GM19395 (cell line): ENCODE measurements at regions not wholly inside any gene's neighbourhood (a gene's known extent, or its start where the extent isn't known, plus 50 kb on each side); places are given as distances from the start of the nearest gene placed in this dataset.

Experiments
- ATAC-seq: cut with Tn5 transposase; IDR thresholded peaks from one replicate; pipeline ENCODE4 v1.9.1; 2021; ENCODE audit warnings: mild to moderate bottlenecking, moderate library complexity; ENCODE audit not compliant: unreplicated experiment

DNA sequence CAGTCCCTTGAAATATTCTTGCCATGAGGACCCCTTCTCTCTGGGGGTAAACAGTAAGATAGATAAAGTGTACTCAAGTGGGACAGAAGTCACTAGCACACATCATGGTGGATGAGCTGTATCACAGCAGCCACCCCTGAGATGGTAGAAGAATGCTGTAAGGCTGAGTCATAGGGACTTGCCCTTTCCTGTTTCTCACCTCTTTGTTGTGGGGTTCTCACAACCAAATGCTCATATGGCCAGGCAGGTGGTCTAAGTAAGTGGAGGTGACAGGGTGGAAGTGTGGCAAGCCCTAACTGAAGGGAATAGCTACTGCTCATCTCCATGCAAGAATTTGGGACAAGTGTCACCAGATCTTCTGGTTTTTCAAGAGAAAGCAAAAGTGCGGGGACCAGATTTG lies 202.7 kb upstream of the SLC14A2 start:
- ATAC-seq: no peak

DNA sequence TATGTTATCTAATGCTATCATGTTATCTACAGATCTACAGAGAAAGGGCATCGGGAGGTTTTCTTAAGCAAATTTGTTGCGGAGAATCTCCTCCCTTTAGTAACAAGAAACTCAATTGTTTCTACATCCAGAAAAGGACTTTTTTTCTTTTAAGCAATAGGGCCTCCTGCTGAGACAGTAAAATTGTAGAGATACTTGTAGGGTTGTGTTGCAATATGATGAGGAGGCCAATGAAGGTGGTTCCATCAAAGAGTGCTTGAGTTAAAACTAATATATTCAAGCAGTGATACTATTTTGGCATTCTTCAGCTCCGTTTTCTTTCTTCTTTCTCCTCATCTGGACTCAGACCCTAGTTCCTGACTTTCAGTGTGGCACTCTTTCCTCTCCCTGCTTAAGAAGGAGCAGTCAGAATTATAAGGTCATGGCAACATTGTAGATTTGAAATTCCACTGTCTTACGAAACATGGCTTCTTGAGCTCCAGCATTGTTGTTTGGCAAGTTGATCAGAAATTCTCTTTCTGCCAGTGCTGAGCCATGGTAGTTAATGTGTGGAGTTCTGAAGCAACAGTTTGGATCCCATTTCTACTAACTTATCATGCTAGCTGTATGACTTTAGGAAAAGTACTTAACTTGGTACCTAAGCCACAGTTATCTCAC lies 202.0 kb upstream of the SLC14A2 start:
- no peak for ATAC-seq

DNA sequence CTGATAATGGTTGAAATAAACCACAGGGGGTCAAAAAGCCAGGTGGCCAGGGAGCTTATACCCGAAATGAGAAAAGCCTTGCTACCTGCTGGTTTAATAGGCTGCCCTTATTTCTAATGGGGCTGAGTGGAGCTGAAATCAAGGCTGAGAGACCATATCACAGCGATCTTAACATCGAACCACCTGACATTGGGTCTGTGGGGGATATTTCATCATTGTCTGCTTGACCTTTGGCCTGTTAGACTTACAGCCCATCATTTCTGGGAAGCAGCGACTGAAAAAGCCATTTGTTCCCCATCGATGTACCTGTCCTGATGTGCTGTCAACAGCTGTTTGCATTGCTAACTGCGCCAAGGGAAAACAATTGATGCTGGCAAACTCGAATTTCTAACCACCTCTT lies 199.7 kb upstream of the SLC14A2 start:
- ATAC-seq: no peak

DNA sequence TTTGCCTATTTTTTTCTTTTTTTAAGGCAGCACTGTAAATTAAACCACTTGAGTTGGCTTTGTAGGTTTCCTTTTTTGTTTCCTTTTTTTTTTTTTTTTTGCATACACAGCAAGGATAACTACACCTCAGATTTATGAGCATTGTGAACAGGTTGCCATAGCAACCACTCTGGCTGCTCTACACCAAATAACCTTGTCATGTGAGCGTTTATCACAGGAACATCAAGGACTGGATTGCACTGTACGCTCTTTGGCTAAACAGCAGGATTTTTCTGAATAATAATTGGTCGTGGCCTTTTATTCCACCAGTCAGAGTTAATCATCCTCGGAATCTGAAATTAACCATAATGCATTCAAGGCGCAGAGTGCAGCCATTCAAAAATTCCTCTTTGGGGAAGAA lies 199.1 kb upstream of the SLC14A2 start:
- ATAC-seq: no peak

DNA sequence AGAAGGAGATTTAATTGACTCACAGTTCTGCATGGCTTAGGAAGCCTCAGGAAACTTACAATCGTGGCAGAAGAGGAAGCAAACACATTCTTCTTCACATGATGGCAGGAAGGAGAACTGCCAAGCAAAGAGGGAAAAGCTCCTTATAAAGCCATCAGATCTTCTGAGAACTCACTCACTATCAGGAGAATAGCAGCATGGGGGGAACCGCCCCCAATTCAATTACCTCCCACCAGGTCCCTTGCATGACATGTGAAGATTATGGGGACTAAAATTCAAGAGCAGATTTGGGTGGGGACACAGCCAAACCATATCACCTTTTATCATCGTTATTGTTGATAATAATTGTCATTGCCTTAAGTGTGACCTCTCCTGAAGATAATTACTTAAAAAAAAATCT lies 197.9 kb upstream of the SLC14A2 start:
- ATAC-seq: no peak

DNA sequence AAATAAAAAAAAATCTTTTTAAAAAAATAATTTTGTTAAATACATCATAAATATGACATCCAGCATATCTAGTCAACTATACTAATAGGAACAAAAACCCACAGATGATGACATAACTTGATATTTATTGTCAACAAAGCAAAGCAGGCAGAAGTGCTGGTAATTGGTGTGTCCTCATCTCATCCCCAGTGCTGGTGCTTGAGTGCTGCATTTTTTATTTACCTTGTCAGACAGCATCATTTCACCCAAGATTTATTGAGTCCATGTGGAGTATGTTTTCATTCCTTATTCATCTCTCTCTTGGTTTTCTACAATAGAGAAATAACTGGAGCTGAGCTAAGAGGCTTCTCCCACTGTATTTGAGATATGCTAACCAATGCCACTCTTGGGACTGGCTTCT lies 191.6 kb upstream of the SLC14A2 start:
- no peak for ATAC-seq

DNA sequence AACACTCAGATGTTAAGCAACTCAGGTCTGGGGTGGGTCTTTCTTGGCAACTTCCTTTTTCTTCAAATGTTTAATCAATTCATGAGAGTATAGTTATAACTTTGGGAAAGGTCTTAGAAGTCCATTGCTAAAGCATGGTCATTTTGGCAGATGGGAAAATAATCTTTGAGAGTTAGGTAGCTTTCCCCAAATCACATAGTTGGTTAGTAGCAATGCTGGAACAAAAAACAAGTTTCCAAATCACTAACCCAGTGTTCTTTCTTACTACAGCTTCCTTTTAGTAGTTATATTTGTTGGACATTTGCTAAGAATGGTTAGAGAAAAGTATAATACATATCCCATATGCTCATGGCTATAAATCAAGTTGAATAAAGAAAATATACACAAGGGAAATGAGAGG lies 185.2 kb upstream of the SLC14A2 start:
- ATAC-seq: no peak

DNA sequence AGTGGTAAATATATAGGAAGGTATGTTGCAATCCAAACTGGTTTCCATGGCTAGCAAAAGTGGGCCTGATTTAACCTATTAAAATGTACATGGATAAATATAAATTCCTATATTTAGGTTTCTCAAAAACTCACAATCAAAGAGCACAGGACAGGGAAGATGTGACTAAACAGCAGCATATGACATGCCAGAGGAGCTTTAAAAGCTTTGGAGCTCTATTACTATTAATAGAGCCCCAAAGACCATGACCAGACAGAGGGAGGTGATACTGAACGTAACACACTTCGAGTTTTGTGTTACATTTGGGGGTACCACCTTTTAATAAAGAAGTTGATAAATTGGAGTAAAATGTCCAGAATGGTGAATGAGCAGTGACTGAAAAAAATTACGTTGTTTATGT lies 179.5 kb upstream of the SLC14A2 start:
- ATAC-seq: no peak

DNA sequence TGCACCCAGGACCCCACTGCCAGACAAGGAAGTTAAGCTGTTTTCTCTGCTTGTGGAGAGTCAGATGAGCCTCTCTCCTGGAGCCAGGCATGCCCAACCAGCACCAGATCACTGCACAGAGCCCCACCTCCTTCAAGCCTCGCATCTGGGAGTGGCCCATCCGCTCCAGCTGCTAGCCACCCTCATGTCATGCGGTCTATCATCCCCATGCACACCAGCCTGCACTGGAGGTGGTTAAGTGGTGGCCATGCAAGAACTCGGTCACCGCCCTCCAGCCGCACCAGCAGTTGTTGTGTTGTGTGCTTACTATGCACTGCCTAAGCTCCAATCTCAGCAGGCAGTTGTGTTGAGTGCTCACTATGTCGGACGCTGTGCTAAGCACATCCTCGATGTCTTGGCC lies 177.9 kb upstream of the SLC14A2 start:
- no peak for ATAC-seq

DNA sequence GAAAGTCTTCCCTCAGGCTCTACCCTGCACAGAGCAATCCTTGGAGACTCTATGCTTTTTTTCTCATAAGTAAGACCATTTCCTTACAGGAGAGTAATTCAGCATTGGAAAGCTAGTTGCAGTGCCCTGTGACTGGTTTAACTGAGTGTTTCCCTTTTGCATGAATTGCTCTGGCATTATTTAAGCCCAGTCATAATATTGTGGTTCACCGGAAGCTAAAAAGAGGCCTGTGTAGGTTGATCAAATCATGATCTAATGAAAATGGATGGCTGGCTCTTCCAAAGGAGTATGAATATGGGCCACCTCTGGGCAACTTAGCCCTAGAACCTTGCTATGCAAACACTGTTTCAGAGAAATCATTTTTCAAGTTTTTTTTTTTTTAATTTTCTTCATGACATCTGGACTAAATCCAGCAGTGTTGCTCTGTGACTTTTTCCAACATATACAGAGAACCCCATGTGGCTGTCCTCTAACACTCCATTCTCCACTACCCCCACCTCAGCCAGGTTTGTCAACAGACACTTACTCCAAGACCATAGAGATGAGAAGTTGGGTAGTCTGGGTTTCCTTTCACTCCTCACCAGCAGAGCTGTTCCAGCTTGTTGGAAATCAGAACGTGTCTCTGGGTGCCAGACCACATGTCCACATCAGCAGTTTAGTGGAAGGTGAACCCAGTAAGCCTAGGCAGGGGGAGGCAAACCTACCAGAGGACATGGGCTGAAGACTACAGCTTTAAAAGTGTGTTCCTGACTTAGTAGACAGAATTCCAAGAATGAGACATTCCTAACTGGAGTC lies 175.2 kb upstream of the SLC14A2 start:
- ATAC-seq: no peak

DNA sequence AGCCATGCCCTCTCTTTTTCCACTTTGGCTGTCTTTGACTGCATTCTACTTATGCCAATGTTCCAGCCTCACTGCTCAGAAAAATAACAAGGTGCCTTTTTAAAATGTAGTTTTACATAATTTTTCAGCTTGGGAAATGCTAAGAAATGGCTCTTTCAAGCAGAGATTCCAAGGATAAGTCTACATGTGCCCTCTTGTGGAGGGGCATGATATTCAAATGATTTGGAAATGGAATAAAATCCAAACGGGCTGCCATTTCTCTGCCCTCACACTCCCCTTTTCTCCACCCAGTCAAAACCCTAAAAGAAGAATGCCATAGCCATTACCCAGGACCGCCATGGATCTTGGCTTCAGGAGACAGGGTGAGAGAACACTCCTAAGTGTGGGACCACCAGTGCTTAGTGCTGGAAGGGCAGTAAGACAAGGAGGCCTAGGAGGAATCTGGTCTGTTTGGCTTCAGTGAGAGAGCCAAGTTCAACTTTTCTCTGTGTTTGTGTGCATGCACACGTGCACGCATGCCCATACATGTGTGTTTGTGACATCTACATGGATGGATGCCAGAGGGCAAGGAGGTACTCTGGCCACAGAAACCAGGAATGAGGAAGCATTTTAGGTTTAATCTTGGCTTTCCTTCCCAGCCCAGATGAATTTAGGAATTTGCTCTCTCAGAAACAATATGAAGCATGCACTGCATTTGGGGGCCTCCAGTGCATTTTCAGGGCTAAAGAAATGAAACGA lies 174.0 kb upstream of the SLC14A2 start:
- ATAC-seq: no peak

DNA sequence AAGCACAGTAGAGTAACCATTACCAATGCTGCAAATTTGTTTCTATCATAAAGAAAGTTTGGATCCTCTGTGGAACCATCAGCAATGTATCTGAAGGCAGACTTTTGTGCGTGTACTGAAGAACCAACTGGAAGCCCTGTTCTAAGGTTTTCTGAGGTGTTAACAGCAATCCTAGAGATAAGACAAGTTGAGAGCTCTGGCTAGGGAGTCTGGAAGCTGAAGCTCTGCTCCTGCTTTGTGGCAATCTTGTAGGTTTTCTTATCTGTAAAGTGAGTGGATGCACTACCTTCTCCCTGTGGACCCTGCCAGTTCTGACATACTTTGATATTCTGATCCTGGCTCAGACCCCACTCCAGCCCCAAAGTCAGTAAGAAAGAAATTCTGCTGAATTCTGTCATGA lies 171.2 kb upstream of the SLC14A2 start:
- no peak for ATAC-seq

DNA sequence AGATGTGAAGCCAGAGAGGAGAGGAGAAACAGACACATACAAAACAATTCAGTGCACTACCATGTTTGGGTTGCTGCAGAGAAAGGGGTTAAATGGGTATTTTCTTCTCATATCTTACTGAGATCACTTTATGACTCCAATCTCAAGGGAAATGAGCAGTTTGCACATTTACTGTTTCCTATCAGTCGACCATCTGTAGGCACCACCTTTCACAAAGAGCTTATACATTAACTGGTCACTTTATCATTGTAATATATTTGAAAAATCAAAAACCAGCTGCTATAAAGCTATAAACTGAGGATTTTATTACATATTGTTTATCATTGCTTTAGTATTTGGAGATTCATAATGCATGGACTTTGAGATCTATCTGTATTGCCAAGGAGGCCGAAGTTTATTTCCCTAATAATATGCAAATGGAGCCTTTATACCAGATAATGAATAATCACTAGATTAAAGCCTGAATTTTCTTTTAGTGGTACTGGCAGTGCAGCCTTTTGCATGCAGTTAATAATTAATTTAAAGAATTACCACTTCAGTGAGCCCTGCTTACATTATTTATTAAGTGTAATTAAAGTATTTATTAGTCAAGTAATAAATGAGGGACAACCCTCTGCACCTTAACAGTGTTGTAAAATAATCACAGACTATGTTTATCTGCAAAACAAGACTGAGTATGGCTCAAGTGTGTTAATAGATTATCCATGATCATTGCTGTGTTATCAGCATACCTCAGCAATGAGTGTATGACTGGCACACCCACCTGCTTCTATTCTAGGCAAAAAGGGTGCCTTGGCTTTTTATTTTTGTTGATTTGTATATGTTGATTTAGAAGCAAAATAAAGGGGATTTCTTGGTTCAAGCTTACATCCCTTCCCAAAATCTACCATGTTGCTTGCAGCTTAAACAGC lies 167.7 kb upstream of the SLC14A2 start:
- ATAC-seq: no peak

DNA sequence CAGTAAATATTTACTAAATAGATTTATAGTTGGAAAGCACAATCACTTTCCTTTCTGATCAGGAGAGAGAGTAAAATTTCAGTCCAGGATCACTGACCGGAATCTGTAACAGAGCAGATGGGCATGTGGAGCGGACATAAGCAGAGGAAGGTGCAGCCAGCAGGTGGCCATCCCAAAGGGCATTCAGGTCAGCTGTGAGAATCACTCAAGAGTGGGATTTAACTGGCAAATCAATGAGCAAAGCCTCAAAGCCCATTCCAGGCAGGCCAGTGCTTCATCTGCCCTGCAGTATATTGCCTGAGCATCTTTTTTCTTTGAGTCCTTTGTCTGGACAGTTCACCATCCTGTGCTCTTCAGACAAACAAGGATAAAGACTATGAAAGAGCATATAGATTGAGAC lies 166.4 kb upstream of the SLC14A2 start:
- ATAC-seq: no peak

DNA sequence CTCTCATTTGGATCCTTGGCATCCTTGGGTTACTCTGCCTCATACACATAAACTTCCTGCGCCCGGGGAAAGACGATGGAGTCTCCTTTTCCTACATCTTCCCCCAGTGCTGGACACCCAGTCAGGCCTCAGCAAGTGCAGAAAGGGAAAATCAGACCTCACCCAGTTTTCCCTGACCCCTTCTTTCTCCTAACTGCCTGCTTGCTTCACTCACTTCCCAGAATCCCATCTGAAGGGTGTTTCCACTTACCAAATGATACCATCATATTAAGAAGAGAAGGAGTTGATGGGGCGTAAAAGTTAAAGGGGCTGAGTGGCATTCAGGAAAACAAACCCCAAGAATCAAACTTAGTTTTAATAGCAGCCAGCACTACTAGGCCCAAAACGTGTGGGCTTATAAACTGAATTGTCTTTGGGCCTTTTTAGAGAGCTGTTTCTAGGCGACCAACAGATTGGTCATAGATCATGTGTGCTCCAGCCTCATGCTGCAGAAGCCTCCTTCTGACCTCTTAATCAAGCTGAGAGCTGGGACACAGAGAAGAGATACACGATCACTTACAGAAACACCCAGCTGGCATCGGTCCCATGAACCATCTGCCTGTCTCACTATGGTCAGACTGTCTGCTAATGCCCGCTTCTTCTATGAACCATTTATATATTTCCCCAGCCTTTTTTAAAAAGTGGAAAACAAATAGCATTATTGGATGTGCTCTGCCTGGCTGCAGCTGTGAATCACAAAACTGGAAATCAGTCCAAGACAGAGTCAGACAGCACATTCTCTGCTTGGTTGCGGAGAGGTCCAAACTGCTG lies 165.7 kb upstream of the SLC14A2 start:
- no peak for ATAC-seq

DNA sequence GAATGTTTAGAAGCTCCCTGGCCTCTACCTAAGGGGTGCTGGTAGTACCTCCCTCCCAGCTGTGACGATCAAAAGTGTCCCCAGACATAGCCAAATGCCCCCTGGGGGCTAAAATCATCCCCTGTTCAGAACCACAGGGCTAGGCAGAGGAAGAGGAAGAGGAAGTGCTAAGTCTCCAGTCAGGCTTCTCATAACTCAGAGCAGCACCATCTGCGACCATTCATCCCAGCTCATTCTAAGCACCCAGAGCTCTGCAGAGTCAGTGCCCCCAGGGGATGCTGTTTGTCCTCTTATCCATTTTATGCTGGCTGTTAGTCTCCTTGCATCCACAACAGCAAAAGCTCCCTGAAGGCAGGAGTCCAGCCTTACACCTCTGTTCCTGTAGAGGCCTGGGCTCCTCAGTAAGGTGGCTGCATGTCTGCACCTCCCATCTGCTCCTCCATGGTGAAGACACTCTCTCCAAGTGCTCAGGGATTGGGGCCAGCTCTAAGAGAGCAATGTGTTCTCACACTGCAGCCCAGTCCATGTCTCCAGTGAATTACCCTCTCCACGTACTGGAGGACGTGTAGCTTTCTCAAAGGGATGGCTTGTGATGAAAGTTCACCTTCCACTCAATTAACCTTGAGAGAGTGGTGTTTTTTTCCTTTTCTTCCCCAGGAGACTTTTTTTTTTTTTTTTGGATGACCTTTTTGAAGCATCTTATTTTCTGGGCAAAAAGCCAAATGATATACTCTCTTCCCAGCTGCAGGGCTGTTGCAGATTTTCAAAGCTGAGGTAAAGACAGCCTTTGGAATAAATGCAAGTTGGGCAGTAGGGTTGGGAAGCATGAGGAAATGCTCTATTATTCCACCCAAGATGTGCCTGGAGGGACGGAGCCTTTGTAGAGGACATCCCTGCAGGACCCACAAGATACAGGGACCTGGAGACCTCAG lies 158.9 kb upstream of the SLC14A2 start:
- no peak for ATAC-seq

DNA sequence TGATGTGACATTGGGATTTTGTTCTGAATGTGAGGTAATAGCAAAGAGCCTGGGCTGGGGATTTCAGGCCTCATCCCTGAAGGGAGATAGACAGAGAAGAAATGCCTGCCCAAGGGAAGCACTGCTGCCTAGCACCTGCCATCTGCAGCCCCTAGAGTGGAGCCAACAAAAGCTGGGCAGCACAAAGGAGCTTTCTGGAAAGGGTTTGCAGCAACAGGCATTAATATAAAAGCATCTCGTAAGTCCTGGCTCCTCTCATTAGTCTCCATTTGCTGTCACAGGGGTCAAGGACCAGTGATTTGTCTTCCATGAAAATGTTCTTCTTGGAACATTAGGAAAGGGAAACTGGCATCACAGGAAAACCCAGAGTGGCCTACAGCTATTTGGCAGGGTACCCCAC lies 157.2 kb upstream of the SLC14A2 start:
- no peak for ATAC-seq

DNA sequence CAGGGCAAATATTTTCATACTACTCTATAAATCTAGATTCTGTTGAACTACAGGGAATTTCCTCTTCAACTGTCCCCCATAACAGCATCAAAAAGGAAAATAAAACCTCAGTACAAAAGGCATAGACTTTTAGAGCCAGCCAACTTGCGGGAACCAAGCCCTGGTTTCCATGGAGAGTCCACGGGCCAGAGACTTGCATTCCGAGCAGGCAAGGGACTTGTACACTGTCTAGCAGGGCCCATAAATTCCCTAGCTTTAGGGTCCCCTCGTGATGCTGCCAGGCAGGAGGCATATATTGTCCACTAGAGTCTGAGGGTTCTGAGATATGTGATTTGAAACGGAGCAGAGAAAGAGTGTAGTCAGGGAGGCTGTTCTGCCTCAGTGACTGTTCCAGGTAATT lies 153.1 kb upstream of the SLC14A2 start:
- ATAC-seq: no peak

DNA sequence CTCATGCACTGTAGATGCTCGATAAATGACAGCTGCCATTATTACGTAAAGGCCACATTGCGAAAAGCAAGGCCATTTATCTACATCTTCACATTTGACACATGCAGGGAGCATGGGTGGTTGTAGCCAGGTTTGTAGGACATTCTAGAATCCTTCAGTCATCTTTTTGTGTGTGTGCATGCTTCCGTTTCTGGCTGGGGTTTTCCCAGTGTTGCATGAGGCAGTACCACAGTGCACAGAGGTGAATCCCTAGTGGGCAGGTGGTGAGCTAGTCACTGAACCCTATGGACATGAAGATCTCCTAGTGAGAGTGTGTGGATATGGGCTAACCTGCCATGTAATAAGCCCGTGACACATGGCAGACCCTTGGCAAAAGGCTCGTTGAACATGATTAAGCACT lies 151.8 kb upstream of the SLC14A2 start:
- ATAC-seq: no peak
